ENCODE measurements at regions not wholly inside any gene's neighbourhood (a gene's known extent, or its start where the extent isn't known, plus 50 kb on each side); places are given as distances from the start of the nearest gene placed in this dataset.

GRCh38 chr3:31103181-31103580, 208.7 kb upstream of the GADL1 start:
- Histone ChIP-seq H3K79me1 (ENCODE audit: low read depth in 1 of 2, low read length in 2 of 2) (no peaks in the 10 kb centered on the region), H3K4me1 (ENCODE audit: control insufficient read depth, insufficient read depth, low read length) (peaks cover 3% of the 10 kb centered on the region; the same call in 1 of the 2 replicates), H2AFZ (replicated peaks; ENCODE audit: low read length, poor library complexity) (no peak overlapping the region), H4K20me1 (ENCODE audit: insufficient read depth, low read length) (no peaks in the 10 kb centered on the region), H3K36me3 (ENCODE audit: control insufficient read depth, insufficient read depth, low read length) (no peaks in the 10 kb centered on the region), H2BK20ac (ENCODE audit: low read depth, low read length) (no peak overlapping the region), H3K4me3 (ENCODE audit: insufficient read depth, low read depth, low read length) (no peak overlapping the region), H3K56ac (ENCODE audit: extremely low read depth, insufficient read depth, low read length) (no peak overlapping the region), H3K18ac (ENCODE audit: low read depth, low read length) (no peak overlapping the region), H3K9me3 (ENCODE audit: control insufficient read depth, insufficient read depth, low read length) (no peaks in the 10 kb centered on the region), H3K27me3 (ENCODE audit: control insufficient read depth, insufficient read depth, low read length) (no peaks in the 10 kb centered on the region; the same call in none of the 2 replicates), H3K4me2 (ENCODE audit: low read depth, low read length) (no peak overlapping the region), H4K8ac (ENCODE audit: low read depth in 2 of 2, low read length in 2 of 2) (no peak overlapping the region), H3K9me1 (ENCODE audit: insufficient read depth, low read length) (no peaks in the 10 kb centered on the region), H2BK15ac (ENCODE audit: low read depth, low read length) (no peak overlapping the region; the same call in 2 of the 3 replicates), H3K4ac (ENCODE audit: low read depth, low read length) (no peak overlapping the region), H4K91ac (ENCODE audit: insufficient read depth, low read depth, low read length) (no peak overlapping the region), H4K5ac (ENCODE audit: low read depth, low read length) (no peak overlapping the region), H2BK5ac (ENCODE audit: low read depth, low read length, poor library complexity, severe bottlenecking) (no peak overlapping the region), H2AK9ac (replicated peaks; ENCODE audit: low read depth, low read length, poor library complexity) (no peak overlapping the region), H2BK120ac (ENCODE audit: low read depth, low read length) (no peak overlapping the region), H3K27ac (ENCODE audit: insufficient read depth, low read length) (no peak overlapping the region), H3K9ac (ENCODE audit: low read depth, low read length) (no peak overlapping the region), H2AK5ac (ENCODE audit: low read depth, low read length) (no peak overlapping the region), H3K23ac (ENCODE audit: low read depth, low read length) (no peak overlapping the region), H3K14ac (replicated peaks; ENCODE audit: low read depth, low read length) (no peak overlapping the region)
- no TSS peak for BruUV-seq (replicated peaks)
- no peak for DNase-seq
- ChIA-PET POLR2A (ENCODE audit: unreplicated experiment) (no interaction called here), CTCF (no interaction called here)
- no CpG with 5 or more reads among the region's 2 CpGs for WGBS, 2 experiments (ENCODE audit: extremely low coverage in 2 of 2, insufficient read length in 1 of 2)
- no peak for TF ChIP-seq POLR2A (IDR thresholded peaks at IDR 0.05; ENCODE audit: low read depth, low read length)
- no peak for TF ChIP-seq SMC3 (IDR thresholded peaks at IDR 0.05; ENCODE audit: low read depth, low read length)
- no peak for TF ChIP-seq RAD21 (IDR thresholded peaks at IDR 0.05; ENCODE audit: low read length)
- TF ChIP-seq CEBPB (IDR thresholded peaks at IDR 0.05; ENCODE audit: low read depth, low read length): no peak
- TF ChIP-seq CHD1 (IDR thresholded peaks at IDR 0.05; ENCODE audit: low read depth, low read length): no peak
- no peak for TF ChIP-seq RCOR1 (IDR thresholded peaks at IDR 0.05; ENCODE audit: insufficient replicate concordance, low read length)
- TF ChIP-seq RFX5 (IDR thresholded peaks at IDR 0.05; ENCODE audit: low read depth, low read length): no peak
- TF ChIP-seq MAFK (IDR thresholded peaks at IDR 0.05; ENCODE audit: low read depth, low read length): no peak
- TF ChIP-seq BHLHE40 (IDR thresholded peaks at IDR 0.05; ENCODE audit: low read depth, low read length): no peak
- no peak for TF ChIP-seq USF2 (IDR thresholded peaks at IDR 0.05; ENCODE audit: low read depth, low read length)
- TF ChIP-seq MXI1 (IDR thresholded peaks at IDR 0.05; ENCODE audit: borderline replicate concordance, low read depth, low read length): no peak
- no peak for TF ChIP-seq MAZ (IDR thresholded peaks at IDR 0.05; ENCODE audit: borderline replicate concordance, low read depth, low read length)
- TF ChIP-seq CTCF (conservative IDR thresholded peaks at IDR 0.05; ENCODE audit: low read depth, low read length): no peak
- no peak for TF ChIP-seq FOS (IDR thresholded peaks at IDR 0.05; ENCODE audit: low read depth, low read length)
- no peak for TF ChIP-seq ELK1 (IDR thresholded peaks at IDR 0.05; ENCODE audit: borderline replicate concordance, low read depth, low read length)
- TF ChIP-seq NFE2L2 (IDR thresholded peaks at IDR 0.05; ENCODE audit: low read depth, low read length): no peak
- no peak for ATAC-seq (ENCODE audit: low read depth)
- dilution Hi-C loops (cut with HindIII; ENCODE audit: low sequenced_read_pairs, unreplicated experiment) (no loop called here), in situ Hi-C loops (cut with MboI; ENCODE audit: low sequenced_read_pairs) (no loop called here), intact Hi-C loops (cut with micrococcal nuclease) (loop anchor here (10.0 kb wide), 2 partner anchors 62 to 432 kb away; partner anchors contain the start of gene STT3B)

Data from IMR-90 (cell line).